ENCODE measurements at regions not wholly inside any gene's neighbourhood (a gene's known extent, or its start where the extent isn't known, plus 50 kb on each side); places are given as distances from the start of the nearest gene placed in this dataset.

DNA sequence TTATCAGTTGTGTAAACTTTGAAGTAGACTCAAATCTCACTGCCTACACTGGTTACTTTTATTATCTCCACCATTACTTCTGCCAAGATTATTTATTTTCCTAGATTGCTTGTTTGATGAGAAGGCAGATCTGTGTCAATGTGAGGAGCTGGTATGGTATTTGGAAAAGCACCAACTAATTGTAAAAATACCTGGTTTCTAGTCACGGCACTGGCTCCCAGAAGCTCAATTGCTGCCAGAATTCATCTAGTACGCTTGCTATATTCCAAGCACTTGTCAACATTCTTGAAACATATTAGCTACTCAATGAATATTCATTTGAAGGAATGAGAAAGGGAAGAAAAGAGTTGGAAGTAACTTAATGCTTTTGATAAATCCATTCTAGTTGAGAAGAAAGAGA is 1376.8 kb upstream of the ADGRL3 start:
- no peak for TF ChIP-seq POLR2AphosphoS5 (IDR thresholded peaks at IDR 0.05; ENCODE audit: low read depth, low read length)
- no peak for TF ChIP-seq EP300 (IDR thresholded peaks at IDR 0.05; ENCODE audit: borderline replicate concordance in 1 of 2, low read depth in 2 of 2, low read length in 2 of 2)
- no peak for TF ChIP-seq HDAC2 (IDR thresholded peaks at IDR 0.05; ENCODE audit: borderline replicate concordance in 1 of 2, low read depth in 2 of 2, low read length in 2 of 2)
